GM21528 (cell line): ENCODE measurements at regions not wholly inside any gene's neighbourhood (a gene's known extent, or its start where the extent isn't known, plus 50 kb on each side); places are given as distances from the start of the nearest gene placed in this dataset.

Experiments
- ATAC-seq: cut with Tn5 transposase; IDR thresholded peaks from one replicate; pipeline ENCODE4 v1.9.1; 2021; ENCODE audit warnings: mild to moderate bottlenecking, moderate library complexity; ENCODE audit not compliant: unreplicated experiment, low FRiP score

GRCh38 chr5:17428176-17428800, 69.7 kb upstream of the TAF11L2 start:
- no peak for ATAC-seq

DNA sequence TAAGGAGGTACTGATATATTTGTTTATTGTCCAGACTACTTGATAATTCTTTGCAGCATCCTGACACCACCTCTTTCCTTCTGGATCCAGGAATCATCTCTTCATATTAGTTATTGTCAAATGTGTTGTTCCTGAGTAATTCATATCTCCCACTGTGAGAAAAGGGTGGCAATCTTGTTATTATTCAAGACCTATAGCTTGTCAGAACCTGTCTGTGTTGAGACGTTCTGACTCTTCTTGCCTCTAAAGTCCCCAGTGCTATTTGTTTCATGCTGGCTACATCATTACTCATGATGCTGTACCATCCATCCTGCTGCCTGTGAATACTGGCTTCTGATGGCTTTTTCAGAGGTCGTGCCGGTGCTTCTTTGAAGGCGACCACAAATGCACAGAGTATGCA, 68.7 kb upstream of the TAF11L2 start:
- no peak for ATAC-seq

GRCh38 chr5:17430241-17430640, 67.8 kb upstream of the TAF11L2 start:
- ATAC-seq, result no peak

DNA sequence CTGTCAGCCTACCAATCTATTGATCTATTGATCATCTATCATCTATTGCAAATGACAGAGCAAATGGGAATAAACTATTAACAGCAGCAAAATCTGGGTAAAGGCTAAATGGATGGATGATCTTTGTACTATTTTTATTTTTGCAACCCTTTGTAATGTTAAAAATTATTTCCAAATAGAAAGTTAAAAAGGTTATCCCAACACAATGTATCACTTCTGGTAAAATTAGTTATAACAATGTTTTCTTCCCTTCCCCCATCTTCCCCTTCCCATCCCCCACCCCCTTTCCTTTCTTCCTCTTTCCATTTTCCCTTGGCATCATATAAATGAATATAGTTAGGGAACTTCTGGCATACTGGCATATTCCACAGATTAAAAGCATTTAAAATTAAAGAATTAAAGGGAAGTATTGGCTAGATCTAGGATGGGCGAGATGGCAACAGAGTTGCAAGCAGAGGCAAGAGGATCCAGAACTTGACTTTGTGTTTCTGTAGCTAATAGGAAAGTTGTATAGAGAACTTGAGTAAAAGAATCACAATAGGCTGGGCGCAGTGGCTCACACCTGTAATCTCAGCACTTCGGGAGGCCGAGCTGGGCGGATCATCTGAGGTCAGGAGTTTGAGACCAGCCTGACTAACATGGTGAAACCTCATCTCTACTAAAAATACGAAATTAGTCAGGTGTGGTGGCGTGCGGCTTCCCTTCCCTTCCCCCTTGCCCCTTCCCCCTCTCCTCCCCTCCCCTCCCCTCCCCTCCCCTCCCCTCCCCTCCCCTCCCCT, 66.6 kb upstream of the TAF11L2 start:
- no peak for ATAC-seq

GRCh38 chr5:17432569-17432968, 65.5 kb upstream of the TAF11L2 start:
- ATAC-seq, result no peak

- ATAC-seq, result no peak
Observed at GRCh38 chr5:17433406-17433805, 64.6 kb upstream of the TAF11L2 start.

DNA sequence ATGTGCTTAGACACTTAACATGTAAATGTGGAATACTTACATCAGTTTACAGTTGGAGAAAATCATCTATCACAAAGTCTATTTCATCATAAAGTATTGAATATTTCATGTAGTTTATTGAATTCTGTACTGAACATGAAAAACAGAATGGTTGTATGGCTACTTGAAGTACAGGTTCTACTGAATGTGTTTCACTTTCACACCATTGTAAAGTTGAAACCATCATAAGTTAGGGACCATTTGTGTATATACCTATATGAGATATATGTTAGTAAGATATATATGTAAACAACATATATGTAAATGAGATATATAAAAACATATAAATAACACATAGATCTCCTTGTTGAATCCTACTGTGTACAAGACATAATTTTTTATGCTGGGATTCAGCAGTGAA, 63.0 kb upstream of the TAF11L2 start:
- no peak for ATAC-seq

- ATAC-seq, result peak; percentile 43
Observed at GRCh38 chr5:17436350-17436749, 61.7 kb upstream of the TAF11L2 start.

DNA sequence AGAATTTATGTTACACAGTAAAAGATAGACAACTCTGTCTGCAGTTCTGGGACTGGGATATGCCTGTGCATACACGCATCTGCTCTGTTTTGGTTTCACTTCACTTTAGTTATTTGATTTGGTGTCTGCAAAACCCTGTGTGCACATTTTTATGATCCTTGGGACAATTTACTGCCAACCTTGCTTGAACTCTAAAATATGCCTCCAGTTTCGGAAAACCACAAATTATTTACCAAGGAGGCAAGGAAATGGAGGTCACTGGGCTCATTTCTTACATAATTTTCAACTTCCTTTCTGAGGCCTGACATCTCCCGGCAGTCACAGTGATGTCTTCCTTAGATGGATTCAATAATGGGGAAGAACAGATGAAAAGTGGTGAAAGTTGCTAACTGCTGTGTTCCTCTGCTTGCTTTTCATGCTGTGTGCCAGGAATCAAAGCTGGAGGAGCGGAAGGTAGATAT, 61.2 kb upstream of the TAF11L2 start:
- ATAC-seq, result peak; percentile 83

- ATAC-seq, result no peak
Observed at GRCh38 chr5:17438027-17438426, 60.0 kb upstream of the TAF11L2 start.

DNA sequence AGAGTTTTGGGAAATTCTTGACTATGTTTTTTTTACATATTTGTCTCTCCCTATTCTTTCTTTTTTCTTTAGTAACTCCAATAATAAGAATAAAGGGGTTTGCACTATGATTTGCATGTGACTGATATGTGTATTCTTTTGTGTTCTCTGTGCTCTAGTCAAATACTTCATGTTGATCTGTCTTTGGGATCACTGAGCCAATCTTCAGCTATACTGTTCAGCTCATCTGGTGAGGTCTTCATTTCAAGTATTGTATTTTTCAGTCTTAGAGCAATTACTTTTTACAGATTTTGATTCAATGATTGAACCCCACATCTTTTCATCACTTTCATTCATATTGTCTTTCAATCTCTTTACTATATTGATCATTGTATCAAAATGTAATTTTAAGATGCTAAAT, 58.1 kb upstream of the TAF11L2 start:
- no peak for ATAC-seq

GRCh38 chr5:17440766-17441165, 57.3 kb upstream of the TAF11L2 start:
- ATAC-seq, result no peak

GRCh38 chr5:17441351-17441750, 56.7 kb upstream of the TAF11L2 start:
- no peak for ATAC-seq

- no peak for ATAC-seq
Observed at GRCh38 chr5:17443333-17444130, 54.5 kb upstream of the TAF11L2 start.

- ATAC-seq, result no peak
Observed at GRCh38 chr5:17444496-17444895, 53.5 kb upstream of the TAF11L2 start.

- ATAC-seq, result no peak
Observed at GRCh38 chr5:17445185-17445584, 52.8 kb upstream of the TAF11L2 start.
